Stimulated activated CD4-positive, alpha-beta T cell treated with anti-CD3 and anti-CD28 coated beads, TNF-alpha, amount 100 ng/mL, for 48 hours (primary cell): ENCODE measurements at regions not wholly inside any gene's neighbourhood (a gene's known extent, or its start where the extent isn't known, plus 50 kb on each side); places are given as distances from the start of the nearest gene placed in this dataset.
"Not testable (repeated sequence)": the region's sequence is repeated elsewhere in the genome, so short reads cannot be mapped to it uniquely, and the experiment has no call there.

Source experiments
- DNase-seq, 3 donors: peaks; one replicate each; pipeline ENCODE4 v3.0.0-alpha.2; 2020; ENCODE audit warnings: low read depth in 3 of 3

DNA sequence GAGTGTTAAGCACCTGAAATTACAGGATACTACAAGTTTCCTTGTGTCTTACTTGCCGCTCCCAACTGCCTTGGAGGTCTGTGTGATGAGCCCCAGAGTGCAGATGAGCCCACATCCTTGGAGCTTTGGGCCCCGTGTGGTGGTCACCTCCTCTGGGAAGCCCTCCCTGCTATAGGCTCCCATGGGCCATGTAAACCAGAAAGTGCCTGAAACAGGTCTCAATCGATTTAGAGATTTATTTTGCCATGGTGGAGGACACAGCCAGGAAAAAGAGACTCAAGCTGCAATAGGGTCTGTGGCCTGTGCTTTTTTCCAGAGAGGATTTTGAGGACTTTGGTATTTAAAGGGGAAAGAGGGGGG is 89.4 kb upstream of the KCTD7 start:
- no peak for DNase-seq

- no peak for DNase-seq
Measured at GRCh38 chr7:66539902-66540375, 88.7 kb upstream of the KCTD7 start.

DNA sequence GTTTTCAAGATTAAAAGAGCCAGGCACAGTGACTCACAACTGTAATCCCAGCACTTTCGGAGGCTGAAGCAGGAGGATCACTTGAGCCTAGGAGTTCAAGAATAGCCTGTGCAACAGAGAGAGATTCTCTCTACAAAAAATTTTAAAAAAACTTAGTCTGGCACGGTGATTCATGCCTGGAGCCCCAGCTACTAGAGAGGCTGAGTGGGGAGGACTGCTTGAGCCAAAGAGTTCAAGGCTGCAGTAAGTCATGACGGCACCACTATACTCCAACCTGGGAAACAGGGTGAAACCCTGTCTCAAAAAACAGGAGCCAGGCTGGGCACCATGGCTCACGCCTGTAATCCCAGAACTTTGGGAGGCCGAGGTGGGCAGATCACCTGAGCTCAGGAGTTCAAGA is 86.6 kb upstream of the KCTD7 start:
- no peak for DNase-seq

DNA sequence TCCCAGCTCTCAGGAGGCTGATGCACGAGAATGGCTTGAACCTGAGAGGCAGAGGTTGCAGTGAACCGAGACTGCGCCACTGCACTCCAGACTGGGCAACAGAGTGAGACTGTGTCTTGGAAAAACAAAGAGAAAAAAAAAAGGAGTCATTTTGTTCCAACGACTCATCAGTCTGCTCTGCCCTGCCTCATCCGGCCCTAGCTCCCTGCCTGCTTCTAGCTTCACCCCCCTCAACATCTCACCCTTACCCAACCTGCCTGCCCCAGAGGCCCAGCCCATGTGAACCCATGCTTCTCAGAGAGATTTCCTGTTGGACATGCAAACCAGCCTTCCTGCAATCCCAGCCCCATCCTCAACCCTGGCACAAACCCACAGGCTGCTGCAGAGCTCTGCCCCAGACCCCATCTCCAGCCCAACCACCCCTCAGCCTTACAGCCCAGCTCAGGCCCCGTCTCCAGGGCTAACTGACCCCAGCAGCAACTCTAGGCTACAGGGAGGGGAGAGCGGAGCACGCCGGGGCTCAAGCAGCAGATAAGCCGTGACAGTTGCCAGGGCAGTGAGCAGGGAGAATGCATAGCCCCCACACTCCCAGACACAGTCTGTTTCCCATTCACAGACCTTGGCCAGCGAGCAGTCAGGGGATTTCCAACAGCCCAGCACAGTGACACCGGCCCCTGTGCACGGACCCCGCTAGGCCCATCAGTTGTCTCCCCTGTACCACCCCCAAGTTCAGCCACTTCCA is 86.0 kb upstream of the KCTD7 start:
- DNase-seq, result no peak

DNA sequence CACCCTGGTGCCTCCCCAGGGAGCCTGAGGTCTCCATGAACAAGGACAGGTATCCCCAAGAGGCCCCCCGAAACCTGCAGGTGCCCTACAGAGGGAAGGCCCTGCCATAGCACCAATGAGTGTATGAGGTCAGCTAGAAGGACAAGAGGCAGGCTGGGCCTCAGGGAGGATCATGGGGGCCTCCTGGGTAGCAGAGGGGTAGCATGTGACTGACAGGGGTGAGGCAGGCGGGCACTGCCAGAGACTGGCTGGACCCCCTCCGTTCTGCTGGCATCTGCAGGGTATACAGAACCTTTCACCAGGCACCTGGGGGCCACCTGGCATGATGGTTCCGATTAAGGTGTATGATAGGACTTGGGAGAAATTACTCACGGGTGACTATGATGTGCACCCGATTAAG is 79.2 kb upstream of the KCTD7 start:
- no peak for DNase-seq

DNA sequence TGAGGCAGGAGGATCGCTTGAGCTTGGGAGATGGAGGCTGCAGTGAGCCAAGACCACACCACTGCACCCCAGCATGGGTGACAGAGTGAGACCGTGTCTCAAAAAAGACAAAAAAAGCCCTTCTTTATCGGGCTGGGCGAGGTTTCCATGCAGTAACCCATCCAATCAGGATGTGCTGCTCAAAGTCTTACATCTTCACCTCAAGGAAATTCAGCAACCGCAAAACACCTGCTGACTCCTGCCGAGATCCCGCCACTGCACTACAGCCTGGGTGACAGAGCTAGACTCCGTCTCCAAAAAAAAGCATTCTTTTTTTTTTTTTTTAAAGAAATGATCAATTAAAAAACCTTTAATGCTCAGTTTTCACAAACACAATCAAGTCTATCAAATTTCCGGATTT is 75.7 kb upstream of the KCTD7 start:
- no peak for DNase-seq

DNA sequence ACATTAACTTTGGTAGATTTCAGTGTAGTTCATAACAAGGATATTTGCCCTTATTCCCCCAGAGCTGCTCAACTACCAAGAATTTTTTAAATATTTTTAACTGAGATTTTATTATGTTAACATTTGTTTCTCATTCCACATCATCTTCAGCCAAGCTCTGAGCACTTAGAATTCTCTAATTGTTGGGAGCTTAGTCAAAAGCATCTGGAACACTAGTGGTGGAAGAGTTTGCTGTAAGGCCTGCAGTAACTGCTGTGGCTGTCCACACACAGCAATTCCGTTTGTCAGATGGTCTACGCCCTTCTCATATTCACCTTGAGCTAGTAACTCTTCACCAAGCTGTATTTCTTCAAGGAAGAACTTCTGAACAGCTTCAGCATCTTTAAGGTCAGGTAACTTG is 75.0 kb upstream of the KCTD7 start:
- DNase-seq, result not testable (repeated sequence)

GRCh38 chr7:66554291-66554690 is 74.4 kb upstream of the KCTD7 start:
- DNase-seq, result not testable (repeated sequence)

- not testable (repeated sequence) for DNase-seq
Measured at GRCh38 chr7:66554842-66555430, 73.7 kb upstream of the KCTD7 start.

- DNase-seq, result no peak
Measured at GRCh38 chr7:66556177-66556548, 72.5 kb upstream of the KCTD7 start.

- DNase-seq, result no peak
Measured at GRCh38 chr7:66556549-66557213, 72.0 kb upstream of the KCTD7 start.

- DNase-seq, result peak; percentile 39 to 66 (median 65)
Measured at GRCh38 chr7:66557214-66558200, 71.2 kb upstream of the KCTD7 start.

DNA sequence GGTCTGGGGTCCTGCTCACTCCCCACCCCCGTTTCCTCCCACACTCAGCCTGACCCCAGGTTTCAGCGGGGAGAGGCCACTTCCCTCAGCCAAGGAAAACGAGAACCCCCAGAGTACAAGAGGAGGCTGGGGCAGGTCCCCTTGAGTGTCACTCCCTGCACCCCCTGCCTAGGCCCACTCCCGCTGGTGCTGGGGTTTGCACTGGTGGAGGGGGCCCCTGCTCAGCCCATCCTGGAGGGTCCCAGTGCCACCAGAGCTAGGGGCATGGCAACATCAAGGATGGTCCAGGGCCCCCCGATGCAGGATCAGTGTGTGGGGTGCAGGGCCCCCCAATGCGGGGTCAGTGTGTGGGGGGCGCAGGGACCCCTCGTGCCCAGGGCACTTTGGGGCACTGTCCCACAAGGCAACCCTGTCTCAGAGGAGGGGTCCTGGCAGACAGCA is 70.5 kb upstream of the KCTD7 start:
- no peak for DNase-seq

GRCh38 chr7:66558660-66559465 is 69.8 kb upstream of the KCTD7 start:
- DNase-seq, result no peak

- DNase-seq, result no peak
Measured at GRCh38 chr7:66564045-66564444, 64.6 kb upstream of the KCTD7 start.

DNA sequence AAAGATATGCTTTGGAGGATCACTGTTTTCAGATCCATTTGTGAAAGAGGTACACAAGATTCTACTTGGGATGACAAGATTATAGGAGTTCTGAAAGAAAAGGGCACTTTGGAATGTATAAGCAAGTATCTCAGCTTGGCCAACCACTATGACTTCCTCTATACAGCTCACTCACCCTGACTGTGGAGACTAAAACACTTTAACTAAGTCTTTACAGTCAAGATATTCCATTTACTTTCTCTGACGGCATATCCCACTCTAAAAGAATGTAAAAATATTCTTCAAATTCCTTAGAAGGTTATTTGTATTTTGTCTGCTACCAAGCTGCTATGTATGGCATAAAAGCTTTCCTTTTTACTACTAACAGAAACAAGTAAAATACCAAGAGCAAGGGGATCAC is 58.5 kb upstream of the KCTD7 start:
- DNase-seq, result not testable (repeated sequence)

DNA sequence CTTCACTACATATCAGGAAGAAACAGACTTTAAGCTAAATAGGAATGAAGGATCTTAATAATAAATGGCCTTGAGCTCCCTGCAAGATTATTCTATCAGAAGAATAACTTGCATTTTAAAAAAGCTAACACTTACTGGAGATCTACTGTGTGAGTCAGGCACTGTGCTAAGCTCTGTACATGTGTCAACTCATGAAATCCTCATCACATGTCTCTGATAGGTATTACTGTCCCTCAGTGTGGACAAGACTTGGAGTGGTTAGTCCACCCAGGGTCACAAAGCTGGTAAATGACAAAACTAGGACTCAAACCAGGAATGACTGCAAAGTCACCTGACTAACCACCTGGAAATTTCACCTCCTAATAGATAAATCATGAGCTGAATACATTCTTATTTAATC is 57.1 kb upstream of the KCTD7 start:
- DNase-seq, result no peak

- not testable (repeated sequence) for DNase-seq
Measured at GRCh38 chr7:66573782-66574495, 54.7 kb upstream of the KCTD7 start.

- DNase-seq, result not testable (repeated sequence)
Measured at GRCh38 chr7:66574768-66575167, 53.9 kb upstream of the KCTD7 start.

GRCh38 chr7:66575398-66575797 is 53.3 kb upstream of the KCTD7 start:
- DNase-seq, result no peak
